RWPE2 (cell line): ENCODE measurements at regions not wholly inside any gene's neighbourhood (a gene's known extent, or its start where the extent isn't known, plus 50 kb on each side); places are given as distances from the start of the nearest gene placed in this dataset.

Experiments
- ATAC-seq: fragments of 200-7000 bp; cut with Tn5 transposase; 3 replicates; pipeline ENCODE4 v1.9.1; 2021; ENCODE audit warnings: low read depth
- DNase-seq: peaks from one replicate; pipeline ENCODE4 v3.0.0-alpha.2; 2020; ENCODE audit warnings: low spot score
- H3K27ac ChIP-seq: fragments of 450-650 bp; 2 replicates; pipeline ENCODE4 v1.5.1; 2017; ENCODE audit warnings: mild to moderate bottlenecking; ENCODE audit not compliant: poor library complexity, severe bottlenecking
- H3K27me3 ChIP-seq: fragments of 250-450 bp; sonication (Bioruptor Pico); 2 replicates; pipeline ENCODE4 v1.5.1; 2021; ENCODE audit warnings: mild to moderate bottlenecking, moderate library complexity; ENCODE audit not compliant: insufficient read depth, poor library complexity, severe bottlenecking
- H3K36me3 ChIP-seq: fragments of 250-450 bp; sonication (Bioruptor Pico); 2 replicates; pipeline ENCODE4 v1.5.1; 2020; ENCODE audit warnings: low read depth, mild to moderate bottlenecking, moderate library complexity
- H3K4me1 ChIP-seq: fragments of 250-450 bp; sonication (Bioruptor Pico); 2 replicates; pipeline ENCODE4 v1.5.1; 2021; ENCODE audit warnings: mild to moderate bottlenecking, moderate library complexity; ENCODE audit not compliant: insufficient read depth, poor library complexity, severe bottlenecking
- H3K4me3 ChIP-seq: fragments of 250-450 bp; sonication (Bioruptor Pico); 2 replicates; pipeline ENCODE4 v1.5.1; 2021; ENCODE audit warnings: mild to moderate bottlenecking, moderate library complexity; ENCODE audit not compliant: severe bottlenecking
- H3K9me3 ChIP-seq: fragments of 250-450 bp; sonication (Bioruptor Pico); 2 replicates; pipeline ENCODE4 v1.5.1; 2021; ENCODE audit warnings: mild to moderate bottlenecking, moderate library complexity; ENCODE audit not compliant: severe bottlenecking
- CTCF ChIP-seq: fragments of 450-650 bp; IDR thresholded peaks from one replicate; pipeline ENCODE4 v1.5.1; 2017; ENCODE audit warnings: mild to moderate bottlenecking, moderate library complexity; ENCODE audit not compliant: poor library complexity, severe bottlenecking

- DNase-seq: no peak
- no peak overlapping the region for H3K4me3 ChIP-seq
- H3K27ac ChIP-seq: no peak overlapping the region
- ATAC-seq: no peak
- no peaks in the 10 kb centered on the region for H3K4me1 ChIP-seq
- TF ChIP-seq CTCF: no peak
- no peaks in the 10 kb centered on the region for H3K27me3 ChIP-seq
- no peaks in the 10 kb centered on the region for H3K9me3 ChIP-seq
- no peaks in the 10 kb centered on the region for H3K36me3 ChIP-seq
Observed at GRCh38 chr17:70017941-70018340, 57.1 kb upstream of the KCNJ16 start.

- Histone ChIP-seq H3K36me3 (no peaks in the 10 kb centered on the region), H3K27ac (no peak overlapping the region), H3K27me3 (no peaks in the 10 kb centered on the region), H3K4me1 (no peaks in the 10 kb centered on the region), H3K4me3 (no peak overlapping the region), H3K9me3 (no peaks in the 10 kb centered on the region)
- no peak for TF ChIP-seq CTCF
- DNase-seq (no peak), ATAC-seq (no peak)
Observed at GRCh38 chr17:70021726-70022125, 53.3 kb upstream of the KCNJ16 start.

- DNase-seq (no peak), ATAC-seq (no peak)
- H3K4me1 ChIP-seq: no peaks in the 10 kb centered on the region
- no peaks in the 10 kb centered on the region for H3K36me3 ChIP-seq
- H3K9me3 ChIP-seq: no peaks in the 10 kb centered on the region
- no peak overlapping the region for H3K4me3 ChIP-seq
- no peak for TF ChIP-seq CTCF
- no peaks in the 10 kb centered on the region for H3K27me3 ChIP-seq
- no peak overlapping the region for H3K27ac ChIP-seq
Observed at GRCh38 chr17:70022175-70022574, 52.9 kb upstream of the KCNJ16 start.

GRCh38 chr17:70024253-70024652 lies 50.8 kb upstream of the KCNJ16 start:
- Histone ChIP-seq H3K36me3 (no peaks in the 10 kb centered on the region), H3K4me1 (no peaks in the 10 kb centered on the region), H3K4me3 (no peak overlapping the region), H3K27ac (no peak overlapping the region), H3K9me3 (no peaks in the 10 kb centered on the region), H3K27me3 (no peaks in the 10 kb centered on the region)
- no peak for ATAC-seq
- no peak for TF ChIP-seq CTCF
- no peak for DNase-seq
